Activated T-helper 2 cell treated with anti-CD3 and anti-CD28 coated beads, Interferon-gamma antibody, Interleukin-2, Interleukin-4, amounts not matched to agents 10 μg/mL and 5 μg/mL and 100 μg/mL, durations not matched to agents 14 hours and 24 hours and 36 hours (primary cell): ENCODE measurements at regions not wholly inside any gene's neighbourhood (a gene's known extent, or its start where the extent isn't known, plus 50 kb on each side); places are given as distances from the start of the nearest gene placed in this dataset.
"Not testable (repeated sequence)": the region's sequence is repeated elsewhere in the genome, so short reads cannot be mapped to it uniquely, and the experiment has no call there.

ENCODE experiments used
- DNase-seq: peaks from one replicate; pipeline ENCODE4 v3.0.0; 2021; ENCODE audit warnings: low spot score
- H3K27ac Mint-ChIP-seq: one replicate; pipeline ENCODE4 v1.8.0; 2021; ENCODE audit warnings: mixed read lengths
- H3K27me3 Mint-ChIP-seq: one replicate; pipeline ENCODE4 v1.8.0; 2021; ENCODE audit warnings: low read depth, mixed read lengths
- H3K36me3 Mint-ChIP-seq: one replicate; pipeline ENCODE4 v1.8.0; 2021; ENCODE audit warnings: low read depth, mixed read lengths
- H3K4me1 Mint-ChIP-seq: one replicate; pipeline ENCODE4 v1.8.0; 2021; ENCODE audit warnings: low read depth, mixed read lengths
- H3K4me3 Mint-ChIP-seq: one replicate; pipeline ENCODE4 v1.8.0; 2021; ENCODE audit warnings: low read depth, mild to moderate bottlenecking, moderate library complexity, mixed read lengths
- H3K9me3 Mint-ChIP-seq: one replicate; pipeline ENCODE4 v1.8.0; 2021; ENCODE audit warnings: mixed read lengths
- intact Hi-C: fragments of 100-400 bp; cut with micrococcal nuclease; formaldehyde crosslinking; loops from one replicate; pipeline ENCODE4 v1.15.1; 2023

- H3K4me3 Mint-ChIP-seq, DNase-seq, H3K36me3 Mint-ChIP-seq, intact Hi-C loops, H3K4me1 Mint-ChIP-seq, H3K9me3 Mint-ChIP-seq, H3K27me3 Mint-ChIP-seq, H3K27ac Mint-ChIP-seq: not testable (repeated sequence)
Measured at GRCh38 chr4:18090447-18090846, 68.9 kb upstream of the LCORL start.

GRCh38 chr4:18082236-18082635 lies 60.7 kb upstream of the LCORL start:
- no peaks in the 10 kb centered on the region for H3K4me1 Mint-ChIP-seq

GRCh38 chr4:18081708-18082107 lies 60.2 kb upstream of the LCORL start:
- no peak overlapping the region for H3K27ac Mint-ChIP-seq
- no peak overlapping the region for H3K4me3 Mint-ChIP-seq
- H3K4me1 Mint-ChIP-seq = no peaks in the 10 kb centered on the region
- H3K36me3 Mint-ChIP-seq = no peaks in the 10 kb centered on the region
- peaks cover 1% of the 10 kb centered on the region for H3K27me3 Mint-ChIP-seq
- intact Hi-C loops = no loop called here
- no peaks in the 10 kb centered on the region for H3K9me3 Mint-ChIP-seq
- DNase-seq = no peak

More at GRCh38 chr4:18082236-18082635, 60.7 kb upstream of the LCORL start:
- Mint-ChIP-seq H3K27ac (no peak overlapping the region), H3K9me3 (no peaks in the 10 kb centered on the region), H3K36me3 (no peaks in the 10 kb centered on the region), H3K4me3 (no peak overlapping the region), H3K27me3 (peaks cover 1% of the 10 kb centered on the region)
- intact Hi-C loops = no loop called here
- DNase-seq = no peak

- H3K36me3 Mint-ChIP-seq = no peaks in the 10 kb centered on the region
- H3K9me3 Mint-ChIP-seq = peaks cover 12% of the 10 kb centered on the region
- no peak overlapping the region for H3K4me3 Mint-ChIP-seq
- intact Hi-C loops = no loop called here
- no peak for DNase-seq
- no peaks in the 10 kb centered on the region for H3K27me3 Mint-ChIP-seq
- H3K4me1 Mint-ChIP-seq = peaks cover 2% of the 10 kb centered on the region
- no peak overlapping the region for H3K27ac Mint-ChIP-seq
Measured at GRCh38 chr4:18077808-18078207, 56.3 kb upstream of the LCORL start.

- intact Hi-C loops = no loop called here
- no peak overlapping the region for H3K4me3 Mint-ChIP-seq
- no peak overlapping the region for H3K27ac Mint-ChIP-seq
- peaks cover 2% of the 10 kb centered on the region for H3K4me1 Mint-ChIP-seq
- H3K27me3 Mint-ChIP-seq = peaks cover 5% of the 10 kb centered on the region
- peak; percentile 16 for DNase-seq
- no peaks in the 10 kb centered on the region for H3K36me3 Mint-ChIP-seq
- peaks cover 12% of the 10 kb centered on the region for H3K9me3 Mint-ChIP-seq
Measured at GRCh38 chr4:18075823-18076433, 54.4 kb upstream of the LCORL start.

GRCh38 chr4:18071894-18072293 lies 50.3 kb upstream of the LCORL start:
- DNase-seq = no peak
- Mint-ChIP-seq H3K36me3 (no peaks in the 10 kb centered on the region), H3K4me1 (peaks cover 2% of the 10 kb centered on the region), H3K27ac (no peak overlapping the region), H3K27me3 (peaks cover 12% of the 10 kb centered on the region), H3K9me3 (peaks cover 12% of the 10 kb centered on the region), H3K4me3 (no peak overlapping the region)
- intact Hi-C loops = no loop called here
